Activated B cell treated with CpG ODN at 0.5 μM for 24 hours (primary cell): ENCODE measurements at regions not wholly inside any gene's neighbourhood (a gene's known extent, or its start where the extent isn't known, plus 50 kb on each side); places are given as distances from the start of the nearest gene placed in this dataset.

Source experiments
- ATAC-seq: fragments of 200-7000 bp; cut with Tn5 transposase; one replicate; pipeline ENCODE4 v1.10.0; 2021; ENCODE audit warnings: low read depth, mild to moderate bottlenecking, moderate library complexity
- CTCF ChIA-PET: fragments of 350-600 bp; sonication (Branson Sonifier 250); formaldehyde crosslinking; loops from one replicate; lab custom pipeline; 2021; ENCODE audit warnings: antibody characterized with exemption; lab: Charles Lee
- POLR2A ChIA-PET: fragments of 350-600 bp; sonication (Branson Sonifier 250); formaldehyde crosslinking; loops from one replicate; lab custom pipeline; 2021; ENCODE audit warnings: antibody characterized with exemption; lab: Charles Lee
- DNase-seq: peaks from one replicate; pipeline ENCODE4 v3.0.0; 2022
- H3K27ac Mint-ChIP-seq: one replicate; pipeline ENCODE4 v1.8.0; 2020; ENCODE audit warnings: mixed read lengths
- H3K27me3 Mint-ChIP-seq: one replicate; pipeline ENCODE4 v1.8.0; 2021; ENCODE audit warnings: mixed read lengths
- H3K36me3 Mint-ChIP-seq: one replicate; pipeline ENCODE4 v1.8.0; 2021; ENCODE audit warnings: low read depth, mixed read lengths
- H3K4me1 Mint-ChIP-seq: one replicate; pipeline ENCODE4 v1.8.0; 2021; ENCODE audit warnings: mixed read lengths
- H3K4me3 Mint-ChIP-seq: one replicate; pipeline ENCODE4 v1.8.0; 2020; ENCODE audit warnings: mild to moderate bottlenecking, mixed read lengths
- H3K9me3 Mint-ChIP-seq: one replicate; pipeline ENCODE4 v1.8.0; 2020; ENCODE audit warnings: mixed read lengths
- CTCF ChIP-seq: fragments of 200-600 bp; IDR thresholded peaks from one replicate; pipeline ENCODE4 v1.8.0; 2022; ENCODE audit warnings: antibody characterized with exemption, mild to moderate bottlenecking
- intact Hi-C: fragments of 100-400 bp; cut with micrococcal nuclease; formaldehyde crosslinking; loops from one replicate; pipeline ENCODE4 v1.15.1; 2024

- intact Hi-C loops = no loop called here
- no peak overlapping the region for H3K4me3 Mint-ChIP-seq
- H3K27ac Mint-ChIP-seq = no peak overlapping the region
- H3K4me1 Mint-ChIP-seq = no peaks in the 10 kb centered on the region
- DNase-seq = no peak
- TF ChIP-seq CTCF = no peak
- H3K27me3 Mint-ChIP-seq = peaks cover 12% of the 10 kb centered on the region
- no peaks in the 10 kb centered on the region for H3K9me3 Mint-ChIP-seq
- ChIA-PET POLR2A (no interaction called here), CTCF (no interaction called here)
- no peaks in the 10 kb centered on the region for H3K36me3 Mint-ChIP-seq
- no peak for ATAC-seq
Measured at GRCh38 chr2:20565623-20566236, 85.2 kb downstream of the HS1BP3 start.

GRCh38 chr2:20566331-20566730 is 84.6 kb downstream of the HS1BP3 start:
- no peak for DNase-seq
- POLR2A ChIA-PET = no interaction called here
- H3K4me3 Mint-ChIP-seq = no peak overlapping the region
- no peaks in the 10 kb centered on the region for H3K4me1 Mint-ChIP-seq
- H3K27me3 Mint-ChIP-seq = peaks cover 9% of the 10 kb centered on the region
- no peaks in the 10 kb centered on the region for H3K9me3 Mint-ChIP-seq
- ATAC-seq = no peak
- TF ChIP-seq CTCF = no peak
- intact Hi-C loops = no loop called here
- no peaks in the 10 kb centered on the region for H3K36me3 Mint-ChIP-seq
- H3K27ac Mint-ChIP-seq = no peak overlapping the region
- CTCF ChIA-PET = no interaction called here

- Mint-ChIP-seq H3K27me3 (peaks cover 9% of the 10 kb centered on the region), H3K36me3 (no peaks in the 10 kb centered on the region), H3K4me3 (no peak overlapping the region), H3K27ac (no peak overlapping the region), H3K9me3 (no peaks in the 10 kb centered on the region), H3K4me1 (no peaks in the 10 kb centered on the region)
- intact Hi-C loops = no loop called here
- no peak for DNase-seq
- TF ChIP-seq CTCF = no peak
- POLR2A ChIA-PET = no interaction called here
- CTCF ChIA-PET = no interaction called here
- ATAC-seq = no peak
Measured at GRCh38 chr2:20567159-20567925, 83.6 kb downstream of the HS1BP3 start.
